WTC11 (cell line): ENCODE measurements at regions not wholly inside any gene's neighbourhood (a gene's known extent, or its start where the extent isn't known, plus 50 kb on each side); places are given as distances from the start of the nearest gene placed in this dataset.

Experiments
- ATAC-seq: fragments of 200-7000 bp; cut with Tn5 transposase; 2 replicates; pipeline ENCODE4 v1.10.0; 2021; ENCODE audit warnings: mild to moderate bottlenecking, moderate library complexity
- CTCF ChIA-PET: fragments of 300-600 bp; sonication (Branson Sonifier 250); formaldehyde crosslinking; loops from one replicate; lab custom pipeline; 2021; ENCODE audit warnings: antibody characterized with exemption; lab: Charles Lee
- POLR2A ChIA-PET: fragments of 350-600 bp; sonication (Branson Sonifier 250); formaldehyde crosslinking; loops from one replicate; lab custom pipeline; 2021; ENCODE audit warnings: antibody characterized with exemption; lab: Charles Lee
- DNase-seq: peaks from one replicate; pipeline ENCODE4 v3.0.0; 2021; ENCODE audit warnings: low spot score
- H3K27ac Mint-ChIP-seq: 2 replicates; pipeline ENCODE4 v1.8.0; 2021; ENCODE audit warnings: mixed read lengths
- H3K27me3 Mint-ChIP-seq: 2 replicates; pipeline ENCODE4 v1.8.0; 2021; ENCODE audit warnings: low read depth, mild to moderate bottlenecking, moderate library complexity, mixed read lengths
- H3K36me3 Mint-ChIP-seq: 2 replicates; pipeline ENCODE4 v1.8.0; 2021; ENCODE audit warnings: mixed read lengths
- H3K4me1 Mint-ChIP-seq: 2 replicates; pipeline ENCODE4 v1.8.0; 2022; ENCODE audit warnings: mixed read lengths
- H3K4me3 Mint-ChIP-seq: 2 replicates; pipeline ENCODE4 v1.8.0; 2021; ENCODE audit warnings: mild to moderate bottlenecking, moderate library complexity, mixed read lengths
- H3K9me3 Mint-ChIP-seq: 2 replicates; pipeline ENCODE4 v1.8.0; 2021; ENCODE audit warnings: mixed read lengths
- CTCF ChIP-seq: fragments of 200-600 bp; IDR thresholded peaks from 2 replicates; pipeline ENCODE4 v1.8.0; 2022; ENCODE audit warnings: antibody characterized with exemption
- E2F1 ChIP-seq: sonication (generic); formaldehyde crosslinking; IDR thresholded peaks from 2 replicates; pipeline ENCODE4 v1.8.0; 2022; ENCODE audit warnings: mild to moderate bottlenecking, missing genetic modification reagents
- E2F5 ChIP-seq: sonication (generic); formaldehyde crosslinking; IDR thresholded peaks from 2 replicates; pipeline ENCODE4 v1.8.1; 2022; ENCODE audit warnings: mild to moderate bottlenecking, moderate library complexity, missing genetic modification reagents
- EMX1 ChIP-seq: fragments of 250-450 bp; sonication (Bioruptor Pico); IDR thresholded peaks from 2 replicates; pipeline ENCODE4 v1.8.0; 2021; ENCODE audit warnings: mild to moderate bottlenecking
- FOXP4 ChIP-seq: sonication (generic); formaldehyde crosslinking; IDR thresholded peaks from 2 replicates; pipeline ENCODE4 v1.8.0; 2022; ENCODE audit warnings: mild to moderate bottlenecking, missing genetic modification reagents
- IRF1 ChIP-seq: sonication (generic); formaldehyde crosslinking; IDR thresholded peaks from 2 replicates; pipeline ENCODE4 v1.8.0; 2023; ENCODE audit warnings: missing genetic modification reagents
- MLX ChIP-seq: sonication (generic); formaldehyde crosslinking; IDR thresholded peaks from 2 replicates; pipeline ENCODE4 v1.8.1; 2023; ENCODE audit warnings: mild to moderate bottlenecking, missing genetic modification reagents, moderate library complexity
- NFATC4 ChIP-seq: fragments of 250-450 bp; sonication (Bioruptor Pico); IDR thresholded peaks from 2 replicates; pipeline ENCODE4 v1.9.0; 2021; ENCODE audit warnings: mild to moderate bottlenecking
- NFE2L1 ChIP-seq: sonication (generic); formaldehyde crosslinking; IDR thresholded peaks from 2 replicates; pipeline ENCODE4 v1.8.1; 2023; ENCODE audit warnings: missing genetic modification reagents
- NR2C2 ChIP-seq: sonication (generic); formaldehyde crosslinking; IDR thresholded peaks from 2 replicates; pipeline ENCODE4 v1.8.0; 2022; ENCODE audit warnings: mild to moderate bottlenecking, missing genetic modification reagents
- SMAD4 ChIP-seq: sonication (generic); formaldehyde crosslinking; IDR thresholded peaks from 2 replicates; pipeline ENCODE4 v1.8.0; 2022; ENCODE audit warnings: mild to moderate bottlenecking, missing genetic modification reagents
- STAT6 ChIP-seq: sonication (generic); formaldehyde crosslinking; conservative IDR thresholded peaks from 2 replicates; pipeline ENCODE4 v1.8.1; 2023; ENCODE audit warnings: mild to moderate bottlenecking, low read depth, missing genetic modification reagents, moderate library complexity
- USF1 ChIP-seq: sonication (generic); formaldehyde crosslinking; IDR thresholded peaks from 2 replicates; pipeline ENCODE4 v1.8.0; 2022; ENCODE audit warnings: mild to moderate bottlenecking, missing genetic modification reagents
- ZBTB21 ChIP-seq: sonication (generic); formaldehyde crosslinking; IDR thresholded peaks from 2 replicates; pipeline ENCODE4 v1.8.1; 2023; ENCODE audit warnings: mild to moderate bottlenecking, missing genetic modification reagents, borderline replicate concordance
- ZNF121 ChIP-seq: sonication (generic); formaldehyde crosslinking; IDR thresholded peaks from 2 replicates; pipeline ENCODE4 v1.8.0; 2023; ENCODE audit warnings: missing genetic modification reagents
- ZNF263 ChIP-seq: sonication (generic); formaldehyde crosslinking; IDR thresholded peaks from 2 replicates; pipeline ENCODE4 v1.8.1; 2022; ENCODE audit warnings: low read depth, mild to moderate bottlenecking, moderate library complexity, missing genetic modification reagents
- ZNF396 ChIP-seq: fragments of 250-450 bp; sonication (Bioruptor Pico); IDR thresholded peaks from 2 replicates; pipeline ENCODE4 v1.8.0; 2021; ENCODE audit warnings: mild to moderate bottlenecking, moderate library complexity, borderline replicate concordance

GRCh38 chr3:159565313-159565712 lies 423.3 kb upstream of the IL12A start:
- TF ChIP-seq E2F1 (CRISPR knock-in tag) (no peak), IRF1 (no peak), FOXP4 (no peak), NFE2L1 (CRISPR knock-in tag) (no peak), ZNF396 (CRISPR knock-in tag) (no peak)
- peaks cover 7% of the 10 kb centered on the region for H3K27me3 Mint-ChIP-seq
- peaks cover 5% of the 10 kb centered on the region for H3K9me3 Mint-ChIP-seq
- H3K4me1 Mint-ChIP-seq = peaks cover 26% of the 10 kb centered on the region
- DNase-seq (no peak), ATAC-seq (no peak)
- H3K27ac Mint-ChIP-seq = no peak overlapping the region
- CTCF ChIA-PET = no interaction called here
- POLR2A ChIA-PET = no interaction called here
- no peaks in the 10 kb centered on the region for H3K36me3 Mint-ChIP-seq
- H3K4me3 Mint-ChIP-seq = no peak overlapping the region

GRCh38 chr3:159583662-159584061 lies 405.0 kb upstream of the IL12A start:
- Mint-ChIP-seq H3K36me3 (no peaks in the 10 kb centered on the region), H3K27ac (no peak overlapping the region), H3K9me3 (no peaks in the 10 kb centered on the region), H3K27me3 (no peaks in the 10 kb centered on the region), H3K4me1 (peaks cover 8% of the 10 kb centered on the region), H3K4me3 (no peak overlapping the region)
- ChIA-PET POLR2A (no interaction called here), CTCF (interaction anchor here (0.6 to 1.1 kb wide), 2 partner anchors 97 to 262 kb away, joined by 3 read pairs; no protein-coding TSS in a partner anchor)
- no peak for TF ChIP-seq MLX (CRISPR knock-in tag)
- TF ChIP-seq NR2C2 (CRISPR knock-in tag) = no peak
- TF ChIP-seq ZBTB21 = no peak
- no peak for TF ChIP-seq USF1 (CRISPR knock-in tag)
- no peak for TF ChIP-seq SMAD4 (CRISPR knock-in tag)
- no peak for TF ChIP-seq STAT6 (CRISPR knock-in tag)
- ATAC-seq (no peak), DNase-seq (no peak)

GRCh38 chr3:159584421-159584820 lies 404.2 kb upstream of the IL12A start:
- no peak overlapping the region for H3K27ac Mint-ChIP-seq
- DNase-seq (no peak), ATAC-seq (no peak)
- ChIA-PET CTCF (interaction anchor here (0.6 to 1.1 kb wide), 2 partner anchors 20 to 262 kb away, joined by 3 read pairs; no protein-coding TSS in a partner anchor), POLR2A (no interaction called here)
- no peaks in the 10 kb centered on the region for H3K36me3 Mint-ChIP-seq
- no peaks in the 10 kb centered on the region for H3K27me3 Mint-ChIP-seq
- H3K4me1 Mint-ChIP-seq = peaks cover 8% of the 10 kb centered on the region
- no peak overlapping the region for H3K4me3 Mint-ChIP-seq
- H3K9me3 Mint-ChIP-seq = no peaks in the 10 kb centered on the region
- TF ChIP-seq ZNF121 (no peak), EMX1 (CRISPR knock-in tag) (no peak), NFATC4 (CRISPR knock-in tag) (no peak), MLX (CRISPR knock-in tag) (no peak), ZNF263 (CRISPR knock-in tag) (no peak), CTCF (no peak), E2F5 (no peak)
